RPMI7951 (cell line): ENCODE measurements at regions not wholly inside any gene's neighbourhood (a gene's known extent, or its start where the extent isn't known, plus 50 kb on each side); places are given as distances from the start of the nearest gene placed in this dataset.

Experiments used
- DNase-seq: peaks from one replicate; pipeline ENCODE4 v3.0.0-alpha.2; 2012; ENCODE audit warnings: low read depth

DNA sequence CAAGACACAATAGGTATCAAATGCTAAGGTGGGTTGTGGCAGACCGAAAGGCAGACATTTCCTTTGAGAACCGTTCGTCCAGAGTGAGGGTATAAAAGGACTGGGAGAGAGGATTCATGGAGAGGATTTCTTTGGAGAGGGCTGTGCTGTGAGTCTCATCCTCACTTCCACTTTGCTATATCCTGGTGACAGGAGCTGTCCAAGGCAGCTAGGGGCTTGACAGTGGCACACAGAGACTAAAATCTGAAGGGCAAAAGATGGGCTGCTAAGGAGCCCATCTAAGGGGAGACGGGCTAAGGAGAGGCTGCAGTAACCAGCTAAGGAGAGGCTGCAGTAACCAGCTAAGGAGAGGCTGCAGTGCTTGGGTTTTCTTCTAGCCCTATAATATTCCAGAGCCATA is 214.0 kb upstream of the ADRA1B start:
- no peak for DNase-seq

DNA sequence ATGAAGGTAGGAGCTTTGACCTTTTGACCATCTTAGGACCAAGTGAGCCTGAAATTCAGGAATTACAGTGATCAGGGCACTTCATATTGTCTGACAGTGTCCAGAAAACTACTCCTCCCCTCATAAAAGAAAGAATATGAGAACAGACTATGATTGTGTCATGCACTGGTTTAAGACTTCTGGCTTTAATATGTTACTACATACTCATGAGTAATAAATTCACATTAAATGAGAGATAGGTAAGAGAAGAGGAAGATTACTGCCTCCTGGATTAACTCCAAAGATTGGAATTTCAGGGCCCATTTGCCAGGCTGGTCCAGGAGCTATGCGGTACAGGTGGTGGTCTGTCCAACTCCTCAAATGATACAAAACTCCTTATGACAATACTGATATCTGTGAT is 213.5 kb upstream of the ADRA1B start:
- DNase-seq: no peak

DNA sequence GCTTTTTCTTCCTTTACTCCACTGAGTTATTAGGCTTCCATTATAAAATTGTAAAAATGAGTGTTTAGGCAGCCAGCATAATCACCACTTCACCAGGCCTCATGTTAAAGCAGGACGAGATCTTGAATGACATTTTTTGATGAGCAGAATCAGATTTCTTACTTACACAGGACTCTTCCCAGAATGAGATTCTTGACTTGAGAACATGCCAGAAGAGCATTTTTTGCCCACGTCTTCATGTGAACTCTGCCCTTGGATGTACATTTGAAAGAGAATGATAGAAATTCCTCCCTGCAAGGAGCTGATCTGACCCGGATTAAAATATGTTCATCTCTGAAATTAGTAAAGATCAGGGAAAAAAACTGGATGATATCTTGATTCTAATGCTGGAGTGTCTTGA is 212.1 kb upstream of the ADRA1B start:
- no peak for DNase-seq

DNA sequence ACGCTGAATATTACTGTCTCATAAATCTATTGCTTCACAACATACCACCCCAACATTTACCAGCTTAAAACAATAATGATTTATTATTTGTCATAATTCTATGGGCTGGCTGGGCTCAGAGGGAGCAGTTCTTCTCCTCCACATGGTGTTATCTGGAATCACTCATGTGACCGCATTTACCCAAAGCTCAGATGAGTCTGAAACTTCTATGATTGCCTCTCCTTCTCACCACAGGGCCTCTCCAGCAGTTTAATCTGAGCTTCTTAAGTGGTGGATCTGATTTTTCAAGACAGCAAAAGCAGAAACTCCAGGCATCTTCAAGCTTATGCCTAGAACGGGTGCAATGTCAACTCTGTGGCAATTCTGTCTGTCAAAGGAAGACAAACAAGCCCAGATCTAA is 210.3 kb upstream of the ADRA1B start:
- no peak for DNase-seq

DNA sequence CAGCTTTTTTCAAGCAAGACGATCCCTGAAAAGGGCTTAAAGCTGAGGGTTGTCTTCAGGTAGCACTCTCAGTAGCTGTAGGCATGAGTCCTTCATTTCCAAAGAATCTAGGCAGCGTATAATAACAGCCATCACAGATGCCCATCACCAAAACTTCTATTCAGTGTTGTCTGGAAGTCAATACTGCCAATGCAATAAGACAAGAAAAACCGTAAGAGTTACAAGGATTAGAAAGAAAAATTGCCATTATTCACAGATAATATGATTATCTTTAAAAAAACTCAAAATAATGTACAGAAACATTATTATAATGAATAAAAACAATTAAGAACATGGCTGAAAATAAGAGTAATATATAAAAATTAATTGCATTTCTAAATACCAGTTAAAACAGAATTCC is 208.2 kb upstream of the ADRA1B start:
- no peak for DNase-seq

DNA sequence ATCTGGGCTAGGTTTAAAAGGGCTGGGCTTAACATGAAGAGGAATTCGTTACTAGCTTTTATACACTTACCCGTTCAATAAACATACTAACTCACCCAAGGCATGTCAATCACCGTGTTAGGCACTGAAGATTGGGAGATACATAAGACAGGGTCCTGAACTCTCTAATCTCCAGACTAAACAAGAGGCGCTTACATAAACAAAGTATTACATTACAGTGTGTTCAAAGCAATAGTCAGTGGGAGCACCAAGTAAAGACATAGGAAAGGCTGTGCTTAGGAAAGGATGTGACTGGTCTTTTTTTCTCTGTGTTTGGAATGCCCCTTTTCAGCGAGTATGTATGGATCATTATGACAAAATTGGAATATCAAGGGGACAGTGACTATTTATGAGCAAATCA is 203.6 kb upstream of the ADRA1B start:
- DNase-seq: no peak

DNA sequence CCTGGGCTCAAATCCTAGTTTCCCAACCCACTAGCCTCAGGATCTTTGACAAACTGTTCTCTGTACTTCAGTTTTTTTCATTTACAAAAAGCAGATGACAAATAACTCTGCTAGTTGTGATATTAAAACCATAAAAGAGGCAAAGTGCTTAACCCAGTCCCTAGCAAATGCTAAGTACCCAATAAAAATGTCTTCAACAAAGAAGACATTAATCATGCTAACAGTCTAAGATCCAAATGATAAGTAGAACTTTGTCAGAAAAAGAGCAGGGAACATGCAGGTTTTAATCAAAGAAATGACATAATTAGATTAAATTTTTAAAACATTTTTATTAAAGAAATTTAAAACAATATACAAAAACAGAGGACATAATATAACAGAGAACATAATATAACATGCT is 203.0 kb upstream of the ADRA1B start:
- DNase-seq: no peak

DNA sequence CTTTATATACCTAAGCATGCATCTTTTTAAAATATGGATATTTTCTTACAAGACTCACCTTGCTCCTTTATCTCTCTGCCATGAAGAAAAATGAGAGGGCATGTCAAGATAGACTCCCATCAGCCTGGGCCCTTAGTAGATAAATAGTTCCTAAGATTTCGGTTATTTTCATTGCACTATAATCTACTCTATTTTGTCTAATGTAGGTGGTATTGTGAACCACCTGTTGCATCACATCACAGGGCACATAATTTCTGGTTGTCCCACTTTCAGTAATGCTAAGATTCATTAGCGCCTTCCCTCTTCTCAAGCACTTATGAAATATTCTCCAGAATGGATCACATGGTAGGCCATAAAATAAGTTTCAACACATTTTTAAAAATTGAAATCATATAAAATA is 202.5 kb upstream of the ADRA1B start:
- no peak for DNase-seq

DNA sequence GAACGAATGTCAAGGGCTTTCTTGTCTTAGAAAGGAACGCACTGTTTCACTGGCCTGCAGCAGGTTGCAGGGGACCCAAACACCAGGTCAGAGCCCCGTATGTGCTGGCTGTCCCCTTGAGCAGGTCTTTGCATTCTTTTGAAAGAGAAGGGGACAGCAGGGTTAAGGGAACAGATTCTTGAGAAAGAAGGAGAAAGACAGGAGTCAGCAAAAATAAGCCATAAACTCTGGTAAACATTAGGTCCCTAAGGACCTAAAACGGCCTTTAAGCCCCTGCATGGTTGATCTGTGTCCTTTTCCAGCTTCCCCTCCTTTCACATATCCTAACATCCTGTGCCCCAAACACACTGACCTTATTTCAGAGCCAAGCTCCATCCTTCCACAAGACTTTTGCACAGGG is 190.8 kb upstream of the ADRA1B start:
- DNase-seq: no peak

DNA sequence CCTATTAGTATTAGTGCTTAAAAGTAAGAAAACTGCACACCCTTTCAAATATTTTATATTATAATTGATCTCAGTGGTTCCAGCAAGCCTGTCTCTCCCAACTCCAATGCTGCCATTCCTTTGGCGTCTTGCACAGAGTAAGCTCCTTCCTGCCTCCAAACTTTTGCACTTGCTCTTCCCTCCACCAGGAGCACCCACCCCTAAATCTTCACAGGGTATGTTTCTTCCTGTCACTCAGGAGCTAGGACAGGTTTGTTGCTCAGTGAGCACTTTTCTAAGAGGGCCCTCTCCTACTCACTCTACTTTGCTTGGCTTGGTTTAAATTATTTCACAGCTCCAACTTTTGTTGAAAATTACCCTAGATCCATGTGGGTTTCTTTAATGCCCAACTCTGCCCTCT is 189.1 kb upstream of the ADRA1B start:
- DNase-seq: no peak

DNA sequence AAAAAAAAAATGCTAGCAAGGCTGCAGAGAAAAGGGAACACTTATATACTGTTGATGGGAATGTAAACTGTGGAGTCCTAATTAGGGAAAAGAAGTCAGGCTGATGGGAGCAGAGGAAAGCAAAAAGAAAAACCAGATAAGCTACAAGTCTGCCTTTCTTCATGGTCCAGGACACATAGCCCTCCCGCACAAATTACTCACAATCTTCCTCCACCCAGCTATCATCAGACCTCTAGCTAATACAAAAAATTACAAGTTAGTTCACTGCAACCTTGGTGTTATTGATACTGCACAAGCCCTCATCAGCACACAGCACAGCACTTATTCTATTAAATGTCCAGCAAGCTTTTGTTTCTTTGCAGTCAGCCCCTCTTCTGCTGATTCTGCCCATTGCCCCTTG is 186.0 kb upstream of the ADRA1B start:
- no peak for DNase-seq

DNA sequence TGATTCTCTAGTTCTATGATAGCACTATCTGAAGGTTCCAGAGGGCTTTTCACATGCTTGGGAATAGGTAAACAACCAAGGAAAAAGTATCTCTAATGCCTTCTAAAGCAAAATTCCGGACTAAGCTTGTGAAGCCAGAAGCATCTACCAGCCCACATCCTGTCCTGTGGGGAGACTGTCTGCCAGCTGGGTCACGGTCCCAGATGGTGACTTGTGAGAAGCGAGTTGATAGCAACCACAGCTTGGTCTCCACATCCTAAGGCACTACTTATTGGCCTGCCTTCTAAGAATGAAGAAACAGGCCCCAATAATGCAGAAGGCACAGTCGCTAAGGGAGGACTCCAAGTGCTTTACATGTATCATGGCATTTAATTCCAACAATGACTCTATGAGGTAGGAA is 184.1 kb upstream of the ADRA1B start:
- DNase-seq: peak; percentile 47

DNA sequence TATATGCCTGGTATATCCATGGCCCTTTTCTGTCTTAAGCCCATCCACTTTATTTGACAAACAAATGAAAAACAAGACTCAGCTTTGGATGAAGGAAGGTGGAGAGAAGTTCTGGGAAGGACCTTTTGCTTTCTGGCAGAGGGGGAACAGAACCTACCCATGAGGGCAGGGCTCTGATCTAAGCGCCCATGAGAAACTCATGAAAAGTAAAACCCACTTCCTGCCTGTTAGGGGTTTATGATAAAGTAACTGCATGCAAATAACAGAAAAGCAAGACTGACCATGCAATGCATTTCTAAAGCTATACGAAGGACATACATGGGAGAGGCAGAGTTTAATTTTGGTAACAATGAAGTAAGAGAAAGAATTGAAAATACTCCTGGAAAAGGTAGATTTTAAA is 181.9 kb upstream of the ADRA1B start:
- DNase-seq: no peak

DNA sequence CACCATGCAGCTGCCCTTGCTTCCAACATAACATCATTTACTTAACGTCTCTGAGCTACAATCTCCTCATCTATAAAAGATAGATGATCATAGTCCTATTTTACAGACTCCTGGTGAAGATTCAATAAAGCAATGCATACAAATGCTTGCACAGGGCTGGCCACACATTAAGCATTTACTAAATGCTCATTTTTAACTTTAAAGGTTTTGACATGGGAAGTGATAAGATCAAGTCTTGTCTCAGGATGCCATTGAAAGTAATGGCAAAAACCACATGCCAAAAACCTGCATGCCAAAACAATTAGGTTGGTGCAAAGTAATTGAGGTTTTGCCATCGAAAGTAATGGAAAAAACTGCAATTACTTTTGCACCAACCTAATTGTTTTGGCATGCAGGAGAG is 181.2 kb upstream of the ADRA1B start:
- DNase-seq: no peak

DNA sequence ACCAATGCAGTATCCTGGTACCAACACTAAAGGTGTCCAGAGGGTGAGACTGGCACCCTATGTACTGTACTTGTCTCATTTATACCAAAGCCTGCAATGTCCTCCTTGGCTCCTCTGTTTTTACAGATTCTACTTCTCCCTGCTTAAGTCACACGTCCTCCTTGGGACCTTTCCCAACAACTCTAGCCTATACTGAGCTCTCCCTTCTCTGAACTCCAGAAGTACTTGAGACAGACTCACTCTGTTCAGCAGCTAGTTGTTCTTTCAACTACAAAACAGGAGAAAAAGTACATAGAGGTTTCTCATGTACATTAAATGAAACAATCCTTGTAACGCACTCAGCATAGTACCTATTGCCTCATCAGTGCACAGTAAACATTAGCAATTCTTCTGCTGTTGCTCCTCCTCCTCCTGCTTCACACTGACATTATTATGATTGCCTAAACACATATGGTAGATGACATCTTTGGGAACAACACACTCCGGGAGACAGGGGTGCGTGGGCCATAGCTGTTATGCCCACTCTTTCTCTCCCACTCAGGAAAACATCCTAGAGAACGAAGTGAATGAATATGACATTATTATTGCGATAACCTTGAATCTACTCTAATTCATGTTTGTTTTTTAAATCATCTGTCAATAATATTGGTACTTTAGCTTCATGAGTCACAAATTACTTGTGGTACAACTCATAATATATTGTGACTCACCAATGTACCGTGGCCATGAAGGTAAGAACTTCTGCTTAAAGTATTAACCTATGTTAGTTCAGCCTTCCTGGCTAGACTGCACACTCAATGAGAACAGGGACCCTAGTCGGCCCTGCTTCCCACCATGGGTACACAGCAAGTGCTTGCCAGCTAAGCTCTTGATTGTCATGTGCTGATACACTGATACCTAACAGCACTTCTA is 180.3 kb upstream of the ADRA1B start:
- no peak for DNase-seq

DNA sequence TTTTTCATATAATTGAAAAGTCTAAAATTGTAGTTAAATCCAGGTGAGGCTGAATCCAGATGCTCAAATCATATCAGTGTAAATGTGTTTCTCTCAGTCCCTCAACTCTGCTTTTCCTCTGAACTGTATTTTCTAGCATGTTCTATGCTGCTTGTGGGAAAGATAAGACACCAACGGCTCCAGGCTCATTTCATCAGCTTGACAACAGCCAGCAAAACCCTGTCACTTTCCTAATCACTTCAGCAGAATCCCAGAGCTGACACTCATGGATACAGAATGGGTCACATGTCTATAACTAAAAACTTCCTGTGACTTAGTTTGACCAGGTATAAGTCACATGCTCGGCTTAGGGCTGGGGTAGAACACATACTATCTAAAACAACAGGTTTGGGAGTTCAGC is 179.4 kb upstream of the ADRA1B start:
- DNase-seq: no peak

DNA sequence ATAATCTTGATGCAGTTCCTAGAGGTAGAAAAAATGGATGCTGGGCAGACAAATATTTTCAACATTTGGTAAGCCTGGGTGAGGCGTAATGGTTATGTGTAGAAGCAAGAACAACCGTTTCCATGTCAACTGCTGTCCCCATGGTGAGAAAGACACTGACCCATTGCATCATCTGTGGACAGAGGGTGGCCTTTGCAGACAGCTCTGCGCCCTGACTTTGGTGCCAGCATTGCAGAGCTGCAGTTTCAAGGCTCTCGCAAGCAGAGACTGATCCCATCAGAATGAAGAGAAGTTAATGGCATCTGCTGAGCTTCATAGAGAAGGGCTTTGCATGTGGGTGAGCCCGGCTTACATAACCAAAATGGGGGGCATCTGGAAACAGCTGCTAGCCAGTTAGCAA is 179.0 kb upstream of the ADRA1B start:
- DNase-seq: no peak

DNA sequence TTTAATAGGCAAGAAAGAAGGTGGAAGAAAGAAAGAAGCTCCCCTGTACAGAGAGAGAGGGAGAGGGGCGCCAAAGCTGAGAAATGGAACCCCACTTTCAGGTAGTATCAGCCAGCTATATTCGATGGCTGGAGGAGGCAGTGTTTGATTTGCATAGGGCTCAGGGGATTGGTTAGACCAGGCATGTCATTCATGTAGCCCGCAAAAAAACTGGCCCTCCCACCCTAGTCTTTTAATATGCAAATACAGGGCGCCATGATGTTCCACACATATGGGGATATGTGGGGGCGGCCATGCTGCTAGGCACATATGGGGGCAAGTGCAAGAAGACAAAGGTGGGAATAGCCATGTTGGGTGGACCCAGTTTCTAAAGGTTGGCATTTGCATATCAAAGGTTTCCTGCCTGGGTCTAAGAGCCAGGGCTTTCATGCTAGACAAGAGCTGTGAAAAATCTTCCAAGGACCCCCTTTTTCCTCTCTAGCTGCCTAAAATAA is 174.4 kb upstream of the ADRA1B start:
- DNase-seq: no peak

DNA sequence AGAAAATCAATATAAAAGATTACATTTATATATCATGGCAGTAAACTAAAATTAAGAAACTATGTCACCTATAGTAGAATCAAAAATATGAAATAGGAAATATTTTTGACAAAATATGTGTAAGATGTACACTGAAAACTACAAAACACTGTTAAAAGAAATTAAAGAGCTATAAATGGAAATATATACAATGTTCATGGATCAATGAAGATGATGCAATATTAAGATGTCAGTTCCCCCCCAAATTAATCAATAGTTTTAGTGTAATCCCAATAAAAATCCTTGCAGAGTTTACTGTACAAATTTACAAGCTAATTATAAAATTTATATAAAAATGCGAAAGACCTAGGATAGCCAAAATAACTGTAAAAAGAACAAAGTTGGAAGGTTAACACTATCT is 173.0 kb upstream of the ADRA1B start:
- DNase-seq: no peak

DNA sequence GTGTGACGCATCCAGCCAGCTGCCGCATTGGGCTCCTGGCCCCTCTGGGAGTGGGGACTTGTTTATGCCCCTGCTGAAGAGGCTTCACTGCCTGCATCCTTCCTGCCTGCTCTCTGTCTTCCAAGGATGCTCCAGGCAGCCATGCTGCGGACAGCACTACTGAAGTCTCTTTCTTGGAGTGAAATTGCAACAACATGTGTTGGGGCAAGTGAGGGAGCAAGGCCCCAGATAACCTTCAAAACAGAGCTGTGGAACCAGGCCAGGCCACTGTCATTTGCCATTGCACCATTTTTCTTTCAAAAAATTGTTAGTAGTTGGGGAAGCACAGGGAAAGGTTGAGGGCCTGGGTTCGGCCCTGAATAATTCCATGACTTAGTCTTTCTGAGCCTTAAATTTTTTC is 169.6 kb upstream of the ADRA1B start:
- DNase-seq: no peak

DNA sequence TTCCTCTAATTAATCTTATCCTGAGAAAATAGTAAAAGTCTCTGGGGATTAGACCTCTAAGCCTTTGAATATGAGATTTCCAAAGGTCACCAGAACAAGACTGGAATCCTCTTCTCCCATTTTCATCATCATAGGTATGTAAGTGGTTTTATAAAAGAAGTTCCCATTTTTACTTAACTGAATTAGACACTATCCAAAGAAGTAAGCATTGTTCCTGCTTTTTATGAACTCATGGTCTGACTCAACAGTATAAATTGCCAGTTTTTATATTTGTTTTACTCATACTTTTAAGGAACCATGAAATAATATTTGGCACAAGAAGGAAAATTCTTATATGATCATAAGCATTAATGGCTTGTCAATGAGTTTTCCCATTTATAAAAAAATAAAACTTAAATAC is 167.1 kb upstream of the ADRA1B start:
- no peak for DNase-seq

DNA sequence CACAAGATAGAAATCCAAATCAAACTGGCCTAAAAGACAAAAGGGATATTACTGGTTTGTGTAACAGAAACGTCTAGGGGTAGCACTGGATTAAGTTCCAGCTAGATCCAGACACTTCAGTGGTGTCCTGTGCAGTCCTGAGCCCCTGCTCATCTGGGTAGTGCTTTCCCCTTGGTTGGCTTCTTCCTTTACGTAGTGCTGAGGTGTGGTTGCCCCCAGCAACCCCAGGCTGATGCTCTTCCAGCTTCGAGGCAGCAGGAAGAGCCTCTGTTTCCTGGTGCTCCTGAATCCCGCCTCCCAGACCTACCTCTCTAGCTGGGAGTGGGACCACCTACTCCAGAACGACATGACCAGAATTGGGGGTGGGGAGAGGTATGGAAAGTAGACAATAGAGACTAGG is 166.1 kb upstream of the ADRA1B start:
- no peak for DNase-seq

DNA sequence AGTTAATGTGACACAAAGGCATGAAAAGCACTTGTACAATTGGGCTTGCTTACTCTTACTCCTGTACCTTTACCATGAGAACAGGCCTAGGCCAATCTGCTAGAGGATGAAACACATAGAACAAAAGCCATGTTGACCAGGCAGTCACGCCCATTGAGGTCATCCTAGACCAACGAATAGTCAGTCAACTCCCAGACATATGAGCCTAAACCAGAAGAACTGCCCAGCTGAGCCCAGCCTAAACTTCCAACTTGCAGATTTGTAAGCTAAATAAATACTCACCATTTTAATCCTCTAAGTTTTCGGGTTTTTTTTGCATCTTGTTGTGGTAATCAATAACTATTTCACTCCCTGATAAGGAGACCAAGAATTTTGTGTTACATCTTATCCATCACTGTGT is 164.8 kb upstream of the ADRA1B start:
- no peak for DNase-seq
